GM12878 (cell line): ENCODE measurements at regions not wholly inside any gene's neighbourhood (a gene's known extent, or its start where the extent isn't known, plus 50 kb on each side); places are given as distances from the start of the nearest gene placed in this dataset.
A peak's percentile ranks its signal among the peaks of the same experiment; 100 is the strongest.

Source experiments
- CHD4 ChIP-seq: fragments of 200-600 bp; sonication (generic); IDR thresholded peaks from 2 replicates; pipeline ENCODE4 v1.6.1; 2016; ENCODE audit warnings: mild to moderate bottlenecking
- DPF2 ChIP-seq: fragments of 450-650 bp; IDR thresholded peaks from 2 replicates; pipeline ENCODE4 v1.6.1; 2017; ENCODE audit warnings: mild to moderate bottlenecking
- EED ChIP-seq: sonication (generic); IDR thresholded peaks from 2 replicates; pipeline ENCODE4 v1.6.1; 2016; ENCODE audit warnings: antibody characterized with exemption, low read depth
- EGR1 ChIP-seq, 2 experiments: IDR thresholded peaks; 1 replicate in 1 of 2; 2 replicates in 1 of 2; pipeline ENCODE4 v1.6.1; 2011 to 2012; ENCODE audit warnings: low read depth in 2 of 2, low read length in 2 of 2, borderline replicate concordance in 1 of 2, mild to moderate bottlenecking in 1 of 2, moderate library complexity in 1 of 2
- GATAD2B ChIP-seq: fragments of 450-650 bp; conservative IDR thresholded peaks from 2 replicates; pipeline ENCODE4 v1.6.1; 2017; ENCODE audit warnings: low read depth, mild to moderate bottlenecking, moderate library complexity
- KLF5 ChIP-seq: fragments of 450-650 bp; IDR thresholded peaks from 2 replicates; pipeline ENCODE4 v1.6.1; 2014; ENCODE audit warnings: mild to moderate bottlenecking; ENCODE audit not compliant: partially characterized antibody
- NR2F1 ChIP-seq: fragments of 450-650 bp; conservative IDR thresholded peaks from 2 replicates; pipeline ENCODE4 v1.6.1; 2017; ENCODE audit warnings: mild to moderate bottlenecking
- POLR2AphosphoS5 ChIP-seq: IDR thresholded peaks from 2 replicates; pipeline ENCODE4 v1.6.1; 2011; ENCODE audit warnings: mild to moderate bottlenecking, low read length, inconsistent platforms
- RBBP5 ChIP-seq: fragments of 200-600 bp; sonication (generic); conservative IDR thresholded peaks from 2 replicates; pipeline ENCODE4 v1.6.1; 2016
- RFX5 ChIP-seq: IDR thresholded peaks from 2 replicates; pipeline ENCODE4 v1.6.1; 2011; ENCODE audit warnings: low read depth, low read length, improper control_type of control experiment
- SMAD1 ChIP-seq: fragments of 450-650 bp; IDR thresholded peaks from 2 replicates; pipeline ENCODE4 v1.6.1; 2018; ENCODE audit warnings: mild to moderate bottlenecking, low read depth; ENCODE audit not compliant: partially characterized antibody
- TBL1XR1 ChIP-seq: IDR thresholded peaks from 2 replicates; pipeline ENCODE4 v1.6.1; 2012; ENCODE audit warnings: low read depth, low read length, improper control_type of control experiment
- TCF12 ChIP-seq: IDR thresholded peaks from 2 replicates; pipeline ENCODE4 v1.6.1; 2011; ENCODE audit warnings: low read depth, mild to moderate bottlenecking, low read length
- ZNF217 ChIP-seq: fragments of 450-650 bp; IDR thresholded peaks from 2 replicates; pipeline ENCODE4 v1.6.1; 2017; ENCODE audit warnings: antibody characterized with exemption, mild to moderate bottlenecking
- TF ChIP-seq, protein P1 (sequence below): fragments of 450-650 bp; IDR thresholded peaks from 2 replicates; pipeline ENCODE4 v1.6.1; 2017; ENCODE audit warnings: mild to moderate bottlenecking
- TF ChIP-seq, protein P2 (sequence below): fragments of 450-650 bp; IDR thresholded peaks from 2 replicates; pipeline ENCODE4 v1.6.1; 2016; ENCODE audit warnings: mild to moderate bottlenecking, moderate library complexity, borderline replicate concordance
- TF ChIP-seq, protein P3 (sequence below): IDR thresholded peaks from 2 replicates; pipeline ENCODE4 v1.6.1; 2012; ENCODE audit warnings: improper control_type of control experiment, low read depth, low read length; ENCODE audit not compliant: insufficient replicate concordance

DNA sequence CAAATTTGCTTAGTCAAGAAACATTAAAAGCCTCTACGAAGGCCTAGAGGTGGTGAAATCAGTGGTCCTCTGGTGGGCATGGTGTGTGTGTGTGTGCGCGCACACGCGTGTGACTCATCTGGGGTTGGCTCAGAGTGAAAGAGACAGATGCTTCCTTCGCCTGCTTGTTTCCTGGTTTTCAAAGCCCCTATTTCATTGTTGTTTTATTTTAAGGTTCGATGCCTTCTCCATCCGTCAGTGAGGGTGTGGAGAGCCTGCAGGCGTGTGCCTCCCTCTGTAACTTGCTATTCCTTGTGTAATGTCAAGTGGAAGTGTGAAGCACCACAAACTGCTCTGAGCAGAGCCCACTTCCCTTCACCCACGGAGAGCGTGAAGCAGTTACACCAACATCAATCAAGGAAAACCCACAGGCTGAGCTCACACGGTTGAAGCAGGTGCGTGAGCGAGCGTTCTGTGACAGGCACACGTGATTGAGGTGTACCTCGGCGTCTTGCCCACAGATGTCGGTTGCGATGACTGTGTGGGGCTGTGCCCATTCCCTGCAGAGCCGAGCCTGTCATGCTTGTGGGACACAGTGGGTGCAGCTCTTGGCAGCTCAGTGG, 233.9 kb downstream of the PRL start (continued):
- TF ChIP-seq, protein P1, sequence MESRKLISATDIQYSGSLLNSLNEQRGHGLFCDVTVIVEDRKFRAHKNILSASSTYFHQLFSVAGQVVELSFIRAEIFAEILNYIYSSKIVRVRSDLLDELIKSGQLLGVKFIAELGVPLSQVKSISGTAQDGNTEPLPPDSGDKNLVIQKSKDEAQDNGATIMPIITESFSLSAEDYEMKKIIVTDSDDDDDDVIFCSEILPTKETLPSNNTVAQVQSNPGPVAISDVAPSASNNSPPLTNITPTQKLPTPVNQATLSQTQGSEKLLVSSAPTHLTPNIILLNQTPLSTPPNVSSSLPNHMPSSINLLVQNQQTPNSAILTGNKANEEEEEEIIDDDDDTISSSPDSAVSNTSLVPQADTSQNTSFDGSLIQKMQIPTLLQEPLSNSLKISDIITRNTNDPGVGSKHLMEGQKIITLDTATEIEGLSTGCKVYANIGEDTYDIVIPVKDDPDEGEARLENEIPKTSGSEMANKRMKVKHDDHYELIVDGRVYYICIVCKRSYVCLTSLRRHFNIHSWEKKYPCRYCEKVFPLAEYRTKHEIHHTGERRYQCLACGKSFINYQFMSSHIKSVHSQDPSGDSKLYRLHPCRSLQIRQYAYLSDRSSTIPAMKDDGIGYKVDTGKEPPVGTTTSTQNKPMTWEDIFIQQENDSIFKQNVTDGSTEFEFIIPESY, result no peak
- TF ChIP-seq ZNF217, result 0 out of 2 replicates have a peak, but pooled peaks have one; percentile 49
- 0 out of 2 replicates have a peak, but pooled peaks have one; percentile 32 for TF ChIP-seq NR2F1
- no peak for TF ChIP-seq RFX5
- TF ChIP-seq RBBP5, result no peak
- TF ChIP-seq, protein P2, sequence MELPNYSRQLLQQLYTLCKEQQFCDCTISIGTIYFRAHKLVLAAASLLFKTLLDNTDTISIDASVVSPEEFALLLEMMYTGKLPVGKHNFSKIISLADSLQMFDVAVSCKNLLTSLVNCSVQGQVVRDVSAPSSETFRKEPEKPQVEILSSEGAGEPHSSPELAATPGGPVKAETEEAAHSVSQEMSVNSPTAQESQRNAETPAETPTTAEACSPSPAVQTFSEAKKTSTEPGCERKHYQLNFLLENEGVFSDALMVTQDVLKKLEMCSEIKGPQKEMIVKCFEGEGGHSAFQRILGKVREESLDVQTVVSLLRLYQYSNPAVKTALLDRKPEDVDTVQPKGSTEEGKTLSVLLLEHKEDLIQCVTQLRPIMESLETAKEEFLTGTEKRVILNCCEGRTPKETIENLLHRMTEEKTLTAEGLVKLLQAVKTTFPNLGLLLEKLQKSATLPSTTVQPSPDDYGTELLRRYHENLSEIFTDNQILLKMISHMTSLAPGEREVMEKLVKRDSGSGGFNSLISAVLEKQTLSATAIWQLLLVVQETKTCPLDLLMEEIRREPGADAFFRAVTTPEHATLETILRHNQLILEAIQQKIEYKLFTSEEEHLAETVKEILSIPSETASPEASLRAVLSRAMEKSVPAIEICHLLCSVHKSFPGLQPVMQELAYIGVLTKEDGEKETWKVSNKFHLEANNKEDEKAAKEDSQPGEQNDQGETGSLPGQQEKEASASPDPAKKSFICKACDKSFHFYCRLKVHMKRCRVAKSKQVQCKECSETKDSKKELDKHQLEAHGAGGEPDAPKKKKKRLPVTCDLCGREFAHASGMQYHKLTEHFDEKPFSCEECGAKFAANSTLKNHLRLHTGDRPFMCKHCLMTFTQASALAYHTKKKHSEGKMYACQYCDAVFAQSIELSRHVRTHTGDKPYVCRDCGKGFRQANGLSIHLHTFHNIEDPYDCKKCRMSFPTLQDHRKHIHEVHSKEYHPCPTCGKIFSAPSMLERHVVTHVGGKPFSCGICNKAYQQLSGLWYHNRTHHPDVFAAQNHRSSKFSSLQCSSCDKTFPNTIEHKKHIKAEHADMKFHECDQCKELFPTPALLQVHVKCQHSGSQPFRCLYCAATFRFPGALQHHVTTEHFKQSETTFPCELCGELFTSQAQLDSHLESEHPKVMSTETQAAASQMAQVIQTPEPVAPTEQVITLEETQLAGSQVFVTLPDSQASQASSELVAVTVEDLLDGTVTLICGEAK, result no peak
- peak; percentile 82 for TF ChIP-seq TCF12
- no peak for TF ChIP-seq SMAD1
- TF ChIP-seq CHD4, result no peak
- TF ChIP-seq EGR1 (IDR thresholded peaks at IDR 0.05; ENCODE audit: borderline replicate concordance in 1 of 2, low read depth in 2 of 2, low read length in 2 of 2), result no peak
- peak; percentile 41 for TF ChIP-seq KLF5
- peak; percentile 22; the same call in 1 of the 2 replicates for TF ChIP-seq POLR2AphosphoS5
- TF ChIP-seq EED, result peak; percentile 88
- TF ChIP-seq TBL1XR1, result peak; percentile 45; the same call in 1 of the 2 replicates
- TF ChIP-seq, protein P3, sequence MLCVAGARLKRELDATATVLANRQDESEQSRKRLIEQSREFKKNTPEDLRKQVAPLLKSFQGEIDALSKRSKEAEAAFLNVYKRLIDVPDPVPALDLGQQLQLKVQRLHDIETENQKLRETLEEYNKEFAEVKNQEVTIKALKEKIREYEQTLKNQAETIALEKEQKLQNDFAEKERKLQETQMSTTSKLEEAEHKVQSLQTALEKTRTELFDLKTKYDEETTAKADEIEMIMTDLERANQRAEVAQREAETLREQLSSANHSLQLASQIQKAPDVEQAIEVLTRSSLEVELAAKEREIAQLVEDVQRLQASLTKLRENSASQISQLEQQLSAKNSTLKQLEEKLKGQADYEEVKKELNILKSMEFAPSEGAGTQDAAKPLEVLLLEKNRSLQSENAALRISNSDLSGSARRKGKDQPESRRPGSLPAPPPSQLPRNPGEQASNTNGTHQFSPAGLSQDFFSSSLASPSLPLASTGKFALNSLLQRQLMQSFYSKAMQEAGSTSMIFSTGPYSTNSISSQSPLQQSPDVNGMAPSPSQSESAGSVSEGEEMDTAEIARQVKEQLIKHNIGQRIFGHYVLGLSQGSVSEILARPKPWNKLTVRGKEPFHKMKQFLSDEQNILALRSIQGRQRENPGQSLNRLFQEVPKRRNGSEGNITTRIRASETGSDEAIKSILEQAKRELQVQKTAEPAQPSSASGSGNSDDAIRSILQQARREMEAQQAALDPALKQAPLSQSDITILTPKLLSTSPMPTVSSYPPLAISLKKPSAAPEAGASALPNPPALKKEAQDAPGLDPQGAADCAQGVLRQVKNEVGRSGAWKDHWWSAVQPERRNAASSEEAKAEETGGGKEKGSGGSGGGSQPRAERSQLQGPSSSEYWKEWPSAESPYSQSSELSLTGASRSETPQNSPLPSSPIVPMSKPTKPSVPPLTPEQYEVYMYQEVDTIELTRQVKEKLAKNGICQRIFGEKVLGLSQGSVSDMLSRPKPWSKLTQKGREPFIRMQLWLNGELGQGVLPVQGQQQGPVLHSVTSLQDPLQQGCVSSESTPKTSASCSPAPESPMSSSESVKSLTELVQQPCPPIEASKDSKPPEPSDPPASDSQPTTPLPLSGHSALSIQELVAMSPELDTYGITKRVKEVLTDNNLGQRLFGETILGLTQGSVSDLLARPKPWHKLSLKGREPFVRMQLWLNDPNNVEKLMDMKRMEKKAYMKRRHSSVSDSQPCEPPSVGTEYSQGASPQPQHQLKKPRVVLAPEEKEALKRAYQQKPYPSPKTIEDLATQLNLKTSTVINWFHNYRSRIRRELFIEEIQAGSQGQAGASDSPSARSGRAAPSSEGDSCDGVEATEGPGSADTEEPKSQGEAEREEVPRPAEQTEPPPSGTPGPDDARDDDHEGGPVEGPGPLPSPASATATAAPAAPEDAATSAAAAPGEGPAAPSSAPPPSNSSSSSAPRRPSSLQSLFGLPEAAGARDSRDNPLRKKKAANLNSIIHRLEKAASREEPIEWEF, result no peak
- peak; percentile 78; the same call in 1 of the 2 replicates for TF ChIP-seq GATAD2B
- TF ChIP-seq DPF2, result peak; percentile 81
